Right lobe of liver (tissue), 4 donors: ENCODE measurements at regions not wholly inside any gene's neighbourhood (a gene's known extent, or its start where the extent isn't known, plus 50 kb on each side); places are given as distances from the start of the nearest gene placed in this dataset.

Experiments
- POLR2A ChIP-seq: fragments of 450-650 bp; IDR thresholded peaks from one replicate; pipeline ENCODE4 v1.6.1; 2017; ENCODE audit warnings: antibody characterized with exemption, mild to moderate bottlenecking
- TF ChIP-seq, protein P1 (sequence below), 4 donors: fragments of 200-600 bp in 3 of 4; fragments of 450-650 bp in 1 of 4; IDR thresholded peaks; one replicate each; pipeline versions ENCODE4 v1.5.1 to v1.8.0; 2016 to 2022; ENCODE audit warnings: antibody characterized with exemption in 4 of 4, mild to moderate bottlenecking in 2 of 4
- donor health status: DM: no; HTN: no; CAD: no.
- donor health status: DM: no; HTN: no; CAD: no.
- donor health status: DM: no; HTN: yes; CAD: no.

DNA sequence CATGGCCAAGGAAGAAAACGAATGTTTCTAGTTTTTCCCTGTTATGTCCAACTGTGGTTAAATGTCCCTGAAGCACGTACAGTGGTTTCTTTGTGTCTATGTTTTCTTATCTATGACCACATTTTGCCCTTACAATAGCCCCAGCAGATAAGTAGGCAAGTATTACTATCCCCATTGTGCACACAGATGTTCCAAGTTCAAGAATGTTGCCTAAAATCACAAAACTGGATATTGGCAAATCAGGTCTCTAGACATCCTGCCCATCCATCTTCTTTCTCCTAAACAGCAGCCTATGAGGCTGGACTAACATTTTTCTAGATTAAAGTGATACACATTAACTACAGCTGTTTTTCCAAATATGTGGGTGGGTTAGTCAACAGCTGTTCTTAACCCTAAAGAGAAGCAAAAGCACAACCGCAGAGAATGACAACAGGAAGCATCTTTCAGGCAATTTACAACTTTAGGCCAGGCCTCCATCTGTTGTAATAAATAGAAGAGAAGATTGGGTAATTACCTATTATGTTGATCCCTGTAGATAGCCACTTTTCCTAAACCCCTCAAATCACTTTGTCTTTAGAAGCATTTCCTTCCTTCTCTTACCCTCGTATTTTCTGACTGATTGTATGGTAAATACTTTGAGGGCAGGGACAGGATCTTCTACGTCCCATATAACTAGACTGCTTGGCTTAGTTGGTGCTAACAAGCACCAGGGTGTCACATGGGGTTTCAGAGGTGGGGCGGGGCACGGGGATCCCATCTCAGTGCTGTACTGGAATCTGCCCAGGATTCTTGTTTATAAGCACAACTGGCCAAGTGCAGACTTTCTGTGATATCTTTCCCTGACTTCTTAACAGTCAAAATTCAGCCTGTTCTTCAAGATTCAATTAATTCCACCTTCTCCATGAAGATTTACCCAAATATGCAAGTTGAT, 132.1 kb upstream of the SETBP1 start:
- TF ChIP-seq, protein P1, sequence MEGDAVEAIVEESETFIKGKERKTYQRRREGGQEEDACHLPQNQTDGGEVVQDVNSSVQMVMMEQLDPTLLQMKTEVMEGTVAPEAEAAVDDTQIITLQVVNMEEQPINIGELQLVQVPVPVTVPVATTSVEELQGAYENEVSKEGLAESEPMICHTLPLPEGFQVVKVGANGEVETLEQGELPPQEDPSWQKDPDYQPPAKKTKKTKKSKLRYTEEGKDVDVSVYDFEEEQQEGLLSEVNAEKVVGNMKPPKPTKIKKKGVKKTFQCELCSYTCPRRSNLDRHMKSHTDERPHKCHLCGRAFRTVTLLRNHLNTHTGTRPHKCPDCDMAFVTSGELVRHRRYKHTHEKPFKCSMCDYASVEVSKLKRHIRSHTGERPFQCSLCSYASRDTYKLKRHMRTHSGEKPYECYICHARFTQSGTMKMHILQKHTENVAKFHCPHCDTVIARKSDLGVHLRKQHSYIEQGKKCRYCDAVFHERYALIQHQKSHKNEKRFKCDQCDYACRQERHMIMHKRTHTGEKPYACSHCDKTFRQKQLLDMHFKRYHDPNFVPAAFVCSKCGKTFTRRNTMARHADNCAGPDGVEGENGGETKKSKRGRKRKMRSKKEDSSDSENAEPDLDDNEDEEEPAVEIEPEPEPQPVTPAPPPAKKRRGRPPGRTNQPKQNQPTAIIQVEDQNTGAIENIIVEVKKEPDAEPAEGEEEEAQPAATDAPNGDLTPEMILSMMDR (IDR thresholded peaks at IDR 0.05) = no peak
- no peak for TF ChIP-seq POLR2A
